Stimulated activated CD8-positive, alpha-beta memory T cell treated with anti-CD3 and anti-CD28 coated beads, Interleukin-15, amount 100 ng/mL, for 48 hours (primary cell): ENCODE measurements at regions not wholly inside any gene's neighbourhood (a gene's known extent, or its start where the extent isn't known, plus 50 kb on each side); places are given as distances from the start of the nearest gene placed in this dataset.
"Not testable (repeated sequence)": the region's sequence is repeated elsewhere in the genome, so short reads cannot be mapped to it uniquely, and the experiment has no call there.

ENCODE experiments used
- DNase-seq, 2 donors: peaks; one replicate each; pipeline ENCODE4 v3.0.0-alpha.2; 2020; ENCODE audit warnings: low read depth in 2 of 2

GRCh38 chr14:71629765-71630492 lies 302.3 kb upstream of the RGS6 start:
- no peak for DNase-seq

GRCh38 chr14:71631030-71631429 lies 301.2 kb upstream of the RGS6 start:
- not testable (repeated sequence) for DNase-seq

GRCh38 chr14:71632440-71632946 lies 299.7 kb upstream of the RGS6 start:
- no peak for DNase-seq

GRCh38 chr14:71636076-71636475 lies 296.2 kb upstream of the RGS6 start:
- no peak for DNase-seq

- no peak for DNase-seq
Measured at GRCh38 chr14:71636820-71637471, 295.3 kb upstream of the RGS6 start.

GRCh38 chr14:71638523-71639196 lies 293.6 kb upstream of the RGS6 start:
- DNase-seq: no peak

- DNase-seq: no peak
Measured at GRCh38 chr14:71642715-71643114, 289.5 kb upstream of the RGS6 start.

- DNase-seq: no peak
Measured at GRCh38 chr14:71645656-71646055, 286.6 kb upstream of the RGS6 start.

- no peak for DNase-seq
Measured at GRCh38 chr14:71646518-71646917, 285.7 kb upstream of the RGS6 start.

- DNase-seq: no peak
Measured at GRCh38 chr14:71647086-71647784, 285.0 kb upstream of the RGS6 start.

- DNase-seq: no peak
Measured at GRCh38 chr14:71648725-71649124, 283.5 kb upstream of the RGS6 start.

- no peak for DNase-seq
Measured at GRCh38 chr14:71650187-71650755, 282.0 kb upstream of the RGS6 start.

- no peak for DNase-seq
Measured at GRCh38 chr14:71651228-71651627, 281.0 kb upstream of the RGS6 start.

GRCh38 chr14:71652368-71652767 lies 279.9 kb upstream of the RGS6 start:
- DNase-seq: no peak

- no peak for DNase-seq
Measured at GRCh38 chr14:71654810-71655209, 277.4 kb upstream of the RGS6 start.

GRCh38 chr14:71658261-71658860 lies 273.9 kb upstream of the RGS6 start:
- no peak for DNase-seq

- DNase-seq: no peak
Measured at GRCh38 chr14:71659159-71659558, 273.1 kb upstream of the RGS6 start.

- no peak for DNase-seq
Measured at GRCh38 chr14:71661441-71661840, 270.8 kb upstream of the RGS6 start.

GRCh38 chr14:71662291-71662790 lies 269.9 kb upstream of the RGS6 start:
- DNase-seq: no peak

GRCh38 chr14:71665157-71665556 lies 267.1 kb upstream of the RGS6 start:
- DNase-seq: no peak

GRCh38 chr14:71665781-71666180 lies 266.4 kb upstream of the RGS6 start:
- no peak for DNase-seq
